H9 (cell line): ENCODE measurements at regions not wholly inside any gene's neighbourhood (a gene's known extent, or its start where the extent isn't known, plus 50 kb on each side); places are given as distances from the start of the nearest gene placed in this dataset.

ENCODE experiments used
- DNase-seq: peaks from one replicate; pipeline ENCODE4 v3.0.0-alpha.2; 2017
- H2AFZ ChIP-seq: one replicate; pipeline ENCODE4 v1.6.1; 2013; ENCODE audit warnings: mild to moderate bottlenecking, low read length, control low read depth, moderate library complexity
- H2AK5ac ChIP-seq: 2 replicates; pipeline ENCODE4 v1.6.1; 2013; ENCODE audit warnings: low read length, control low read depth, mixed read lengths; ENCODE audit not compliant: insufficient read length
- H2BK120ac ChIP-seq: one replicate; pipeline ENCODE4 v1.6.1; 2013; ENCODE audit warnings: low read depth, mild to moderate bottlenecking, low read length, control low read depth, inconsistent platforms; ENCODE audit not compliant: poor library complexity, severe bottlenecking
- H2BK12ac ChIP-seq: 2 replicates; pipeline ENCODE4 v1.6.1; 2013; ENCODE audit warnings: low read length, control low read depth, mixed read lengths, low read depth; ENCODE audit not compliant: insufficient read length
- H2BK15ac ChIP-seq: 2 replicates; pipeline ENCODE4 v1.6.1; 2013; ENCODE audit warnings: low read depth, low read length, control low read depth
- H2BK20ac ChIP-seq: one replicate; pipeline ENCODE4 v1.6.1; 2013; ENCODE audit warnings: low read depth, mild to moderate bottlenecking, low read length, control low read depth, inconsistent platforms; ENCODE audit not compliant: poor library complexity, severe bottlenecking
- H2BK5ac ChIP-seq: 2 replicates; pipeline ENCODE4 v1.6.1; 2013; ENCODE audit warnings: low read length, control low read depth, mixed read lengths; ENCODE audit not compliant: insufficient read length
- H3K14ac ChIP-seq: 2 replicates; pipeline ENCODE4 v1.6.1; 2013; ENCODE audit warnings: low read length, control low read depth; ENCODE audit not compliant: insufficient read depth
- H3K18ac ChIP-seq: 2 replicates; pipeline ENCODE4 v1.6.1; 2013; ENCODE audit warnings: low read depth, mild to moderate bottlenecking, mixed read lengths, low read length, control low read depth; ENCODE audit not compliant: insufficient read length
- H3K23ac ChIP-seq: 2 replicates; pipeline ENCODE4 v1.6.1; 2013; ENCODE audit warnings: low read length, control low read depth, mixed read lengths, low read depth; ENCODE audit not compliant: insufficient read length
- H3K23me2 ChIP-seq: 2 replicates; pipeline ENCODE4 v1.6.1; 2013; ENCODE audit warnings: low read depth, mild to moderate bottlenecking, mixed read lengths, low read length, control low read depth; ENCODE audit not compliant: insufficient read length, poor library complexity, severe bottlenecking
- H3K27ac ChIP-seq: 2 replicates; pipeline ENCODE4 v1.5.1; 2013; ENCODE audit warnings: low read length, control low read depth, mixed read lengths, low read depth; ENCODE audit not compliant: insufficient read length
- H3K27me3 ChIP-seq: 2 replicates; pipeline ENCODE4 v1.6.1; 2013; ENCODE audit warnings: low read length, control low read depth, inconsistent platforms; ENCODE audit not compliant: insufficient read depth
- H3K4ac ChIP-seq: 2 replicates; pipeline ENCODE4 v1.6.1; 2013; ENCODE audit warnings: low read depth, mild to moderate bottlenecking, control low read depth, inconsistent platforms, low read length, moderate library complexity
- H3K4me1 ChIP-seq: 2 replicates; pipeline ENCODE4 v1.6.1; 2013; ENCODE audit warnings: low read length, control low read depth, inconsistent platforms; ENCODE audit not compliant: insufficient read depth
- H3K4me2 ChIP-seq: 2 replicates; pipeline ENCODE4 v1.6.1; 2013; ENCODE audit warnings: low read length, control low read depth, mixed read lengths; ENCODE audit not compliant: insufficient read length, insufficient read depth
- H3K56ac ChIP-seq: 2 replicates; pipeline ENCODE4 v1.6.1; 2013; ENCODE audit warnings: low read depth, mild to moderate bottlenecking, mixed read lengths, low read length, control low read depth; ENCODE audit not compliant: insufficient read length
- H3K79me1 ChIP-seq: 2 replicates; pipeline ENCODE4 v1.6.1; 2013; ENCODE audit warnings: low read depth, mild to moderate bottlenecking, moderate library complexity, low read length, control low read depth, inconsistent platforms; ENCODE audit not compliant: insufficient read depth, poor library complexity, severe bottlenecking
- H3K79me2 ChIP-seq: 2 replicates; pipeline ENCODE4 v1.6.1; 2013; ENCODE audit warnings: low read length, control low read depth, inconsistent platforms; ENCODE audit not compliant: insufficient read depth
- H3K9ac ChIP-seq: 2 replicates; pipeline ENCODE4 v1.6.1; 2013; ENCODE audit warnings: low read length, control low read depth, mixed read lengths; ENCODE audit not compliant: insufficient read length; ENCODE audit errors: extremely low read depth
- H3K9me3 ChIP-seq: one replicate; pipeline ENCODE4 v1.6.1; 2013; ENCODE audit warnings: low read depth, low read length, inconsistent platforms; ENCODE audit not compliant: control insufficient read depth
- H3T11ph ChIP-seq: one replicate; pipeline ENCODE4 v1.6.1; 2013; ENCODE audit warnings: mild to moderate bottlenecking, low read length, control low read depth, inconsistent platforms
- H4K20me1 ChIP-seq: one replicate; pipeline ENCODE4 v1.6.1; 2013; ENCODE audit not compliant: control insufficient read depth, insufficient read length, insufficient read depth
- H4K5ac ChIP-seq: 2 replicates; pipeline ENCODE4 v1.6.1; 2013; ENCODE audit warnings: low read depth, mild to moderate bottlenecking, mixed read lengths, low read length, control low read depth; ENCODE audit not compliant: insufficient read length
- H4K8ac ChIP-seq: replicated peaks from 2 replicates; pipeline ENCODE4 v1.6.1; 2013; ENCODE audit warnings: low read length, control low read depth, mixed read lengths, low read depth; ENCODE audit not compliant: insufficient read length
- H4K91ac ChIP-seq: 2 replicates; pipeline ENCODE4 v1.6.1; 2013; ENCODE audit warnings: low read depth, mild to moderate bottlenecking, moderate library complexity, mixed read lengths, low read length, control low read depth; ENCODE audit not compliant: insufficient read length
- H3K27ac Mint-ChIP-seq, 3 experiments: 2 replicates in 2 of 3; 3 replicates in 1 of 3; pipeline ENCODE4 v1.8.0; 2020 to 2021; ENCODE audit warnings: mixed read lengths in 3 of 3, mild to moderate bottlenecking in 1 of 3, moderate library complexity in 1 of 3
- H3K27me3 Mint-ChIP-seq: 2 replicates; pipeline ENCODE4 v1.8.0; 2021; ENCODE audit warnings: low read depth, mild to moderate bottlenecking, moderate library complexity, mixed read lengths
- H3K36me3 Mint-ChIP-seq, 3 experiments: 2 replicates in 2 of 3; 3 replicates in 1 of 3; pipeline ENCODE4 v1.8.0; 2020 to 2021; ENCODE audit warnings: low read depth in 3 of 3, mixed read lengths in 3 of 3; ENCODE audit not compliant: insufficient read depth in 1 of 3
- H3K4me1 Mint-ChIP-seq, 2 experiments: 2 replicates each; pipeline ENCODE4 v1.8.0; 2020; ENCODE audit warnings: mixed read lengths in 2 of 2
- H3K4me3 Mint-ChIP-seq, 2 experiments: 2 replicates in 1 of 2; 3 replicates in 1 of 2; pipeline ENCODE4 v1.8.0; 2020 to 2021; ENCODE audit warnings: mild to moderate bottlenecking in 2 of 2, mixed read lengths in 2 of 2, moderate library complexity in 1 of 2
- H3K9me3 Mint-ChIP-seq, 2 experiments: 2 replicates in 1 of 2; 3 replicates in 1 of 2; pipeline ENCODE4 v1.8.0; 2020; ENCODE audit warnings: mild to moderate bottlenecking in 2 of 2, mixed read lengths in 2 of 2, moderate library complexity in 1 of 2
- WGBS: extraction: QIAGEN DNeasy Blood & Tissue Kit; methylation state at CpG from one replicate; pipeline ENCODE4 v1.1.7; 2013; ENCODE audit warnings: missing lambda C conversion rate, low lambda C conversion rate, mixed read lengths; ENCODE audit not compliant: insufficient read length; ENCODE audit errors: extremely low coverage; 5-methylcytosine and 5-hydroxymethylcytosine counted together
- TF ChIP-seq, protein P1 (sequence below): fragments of 200-600 bp; sonication (generic); conservative IDR thresholded peaks from 3 replicates; pipeline ENCODE4 v1.8.0; 2021; ENCODE audit warnings: antibody characterized with exemption, mild to moderate bottlenecking

DNA sequence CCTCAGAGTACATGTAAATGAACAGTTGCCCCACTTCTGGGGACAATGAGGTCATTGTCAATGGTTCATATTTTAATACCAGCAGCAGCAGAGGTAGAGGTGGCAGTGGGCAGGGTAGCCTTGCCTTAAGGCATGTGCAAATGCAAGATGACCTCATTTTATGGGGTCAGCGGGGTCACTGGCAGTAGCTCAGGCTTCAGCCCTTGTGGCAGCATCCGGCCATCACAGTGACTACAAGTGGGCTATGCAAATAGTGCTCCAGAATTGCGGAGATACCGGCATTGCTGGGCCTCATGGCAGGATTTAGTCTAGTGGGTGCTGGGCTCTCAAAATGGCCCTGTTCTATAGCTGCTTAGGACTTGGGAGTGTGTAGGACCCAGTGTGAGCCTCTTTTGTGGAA lies 144.7 kb downstream of the FAM47A start:
- H3K18ac ChIP-seq: no peak overlapping the region
- no peak overlapping the region for H3K27ac Mint-ChIP-seq
- no peaks in the 10 kb centered on the region for H3K27me3 Mint-ChIP-seq
- no peak overlapping the region for H2AK5ac ChIP-seq
- TF ChIP-seq, protein P1, sequence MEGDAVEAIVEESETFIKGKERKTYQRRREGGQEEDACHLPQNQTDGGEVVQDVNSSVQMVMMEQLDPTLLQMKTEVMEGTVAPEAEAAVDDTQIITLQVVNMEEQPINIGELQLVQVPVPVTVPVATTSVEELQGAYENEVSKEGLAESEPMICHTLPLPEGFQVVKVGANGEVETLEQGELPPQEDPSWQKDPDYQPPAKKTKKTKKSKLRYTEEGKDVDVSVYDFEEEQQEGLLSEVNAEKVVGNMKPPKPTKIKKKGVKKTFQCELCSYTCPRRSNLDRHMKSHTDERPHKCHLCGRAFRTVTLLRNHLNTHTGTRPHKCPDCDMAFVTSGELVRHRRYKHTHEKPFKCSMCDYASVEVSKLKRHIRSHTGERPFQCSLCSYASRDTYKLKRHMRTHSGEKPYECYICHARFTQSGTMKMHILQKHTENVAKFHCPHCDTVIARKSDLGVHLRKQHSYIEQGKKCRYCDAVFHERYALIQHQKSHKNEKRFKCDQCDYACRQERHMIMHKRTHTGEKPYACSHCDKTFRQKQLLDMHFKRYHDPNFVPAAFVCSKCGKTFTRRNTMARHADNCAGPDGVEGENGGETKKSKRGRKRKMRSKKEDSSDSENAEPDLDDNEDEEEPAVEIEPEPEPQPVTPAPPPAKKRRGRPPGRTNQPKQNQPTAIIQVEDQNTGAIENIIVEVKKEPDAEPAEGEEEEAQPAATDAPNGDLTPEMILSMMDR: no peak
- H3T11ph ChIP-seq: no peak overlapping the region
- H2BK5ac ChIP-seq: no peak overlapping the region
- no peak overlapping the region for H3K4me3 Mint-ChIP-seq
- H4K8ac ChIP-seq: no peak overlapping the region
- H3K27me3 ChIP-seq: no peaks in the 10 kb centered on the region
- H3K4ac ChIP-seq: no peak overlapping the region
- no peak overlapping the region for H3K56ac ChIP-seq
- no peak overlapping the region for H2BK120ac ChIP-seq
- no CpG with 5 or more reads among the region's 4 CpGs for WGBS
- no peaks in the 10 kb centered on the region for H3K36me3 Mint-ChIP-seq
- H3K4me1 ChIP-seq: no peaks in the 10 kb centered on the region
- H3K23me2 ChIP-seq: no peaks in the 10 kb centered on the region
- H3K14ac ChIP-seq: no peak overlapping the region
- H3K9me3 ChIP-seq: no peaks in the 10 kb centered on the region
- no peaks in the 10 kb centered on the region for H3K4me1 Mint-ChIP-seq
- H3K79me1 ChIP-seq: no peaks in the 10 kb centered on the region
- H2AFZ ChIP-seq: no peak overlapping the region
- no peak overlapping the region for H4K91ac ChIP-seq
- no peak overlapping the region for H3K27ac ChIP-seq
- no peaks in the 10 kb centered on the region for H3K79me2 ChIP-seq
- H3K23ac ChIP-seq: no peak overlapping the region
- H2BK12ac ChIP-seq: no peak overlapping the region
- H4K5ac ChIP-seq: no peak overlapping the region
- H2BK20ac ChIP-seq: no peak overlapping the region
- H3K9ac ChIP-seq: no peak overlapping the region
- H3K9me3 Mint-ChIP-seq: peaks cover 2 to 57% of the 10 kb centered on the region in 2 experiments; a peak in 4 of 5 replicates
- DNase-seq: no peak
- H4K20me1 ChIP-seq: no peaks in the 10 kb centered on the region
- no peak overlapping the region for H3K4me2 ChIP-seq
- H2BK15ac ChIP-seq: no peak overlapping the region
